Breast epithelium (tissue), 3 donors: ENCODE measurements at regions not wholly inside any gene's neighbourhood (a gene's known extent, or its start where the extent isn't known, plus 50 kb on each side); places are given as distances from the start of the nearest gene placed in this dataset.

Experiments used
- POLR2A ChIP-seq: fragments of 450-650 bp; IDR thresholded peaks from one replicate; pipeline ENCODE4 v1.6.1; 2016; ENCODE audit warnings: antibody characterized with exemption, mild to moderate bottlenecking, moderate library complexity
- POLR2AphosphoS5 ChIP-seq, 3 donors: sonication (generic); formaldehyde crosslinking; IDR thresholded peaks; one replicate each; pipeline ENCODE4 v1.6.1; 2017; ENCODE audit warnings: antibody characterized with exemption in 3 of 3
- TF ChIP-seq, protein P1 (sequence below), 3 donors: fragments of 450-650 bp; IDR thresholded peaks; one replicate each; pipeline ENCODE4 v1.5.1; 2016 to 2017; ENCODE audit warnings: antibody characterized with exemption in 3 of 3, mild to moderate bottlenecking in 3 of 3, moderate library complexity in 3 of 3

DNA sequence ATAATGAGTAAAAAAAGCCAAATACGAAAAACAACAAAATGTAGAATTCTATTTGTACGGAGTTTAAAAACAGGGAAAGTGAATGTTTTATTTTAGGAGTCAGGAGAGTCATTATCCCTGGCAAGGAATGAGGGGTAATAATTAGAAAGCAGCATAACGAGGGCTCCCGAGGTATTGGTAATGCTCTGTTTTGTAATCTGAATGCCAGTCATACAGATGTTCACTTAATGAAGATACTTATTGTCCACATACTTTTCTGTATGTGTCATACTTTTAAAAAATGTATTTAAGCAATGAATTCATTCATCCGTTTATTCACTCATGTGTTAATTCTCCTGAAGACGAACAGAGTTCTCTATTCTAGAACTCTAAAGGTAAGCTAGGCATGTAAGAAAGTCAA is 87.8 kb upstream of the BMP2K start:
- TF ChIP-seq POLR2AphosphoS5 (IDR thresholded peaks at IDR 0.05) (no peak), POLR2A (no peak)
- TF ChIP-seq, protein P1, sequence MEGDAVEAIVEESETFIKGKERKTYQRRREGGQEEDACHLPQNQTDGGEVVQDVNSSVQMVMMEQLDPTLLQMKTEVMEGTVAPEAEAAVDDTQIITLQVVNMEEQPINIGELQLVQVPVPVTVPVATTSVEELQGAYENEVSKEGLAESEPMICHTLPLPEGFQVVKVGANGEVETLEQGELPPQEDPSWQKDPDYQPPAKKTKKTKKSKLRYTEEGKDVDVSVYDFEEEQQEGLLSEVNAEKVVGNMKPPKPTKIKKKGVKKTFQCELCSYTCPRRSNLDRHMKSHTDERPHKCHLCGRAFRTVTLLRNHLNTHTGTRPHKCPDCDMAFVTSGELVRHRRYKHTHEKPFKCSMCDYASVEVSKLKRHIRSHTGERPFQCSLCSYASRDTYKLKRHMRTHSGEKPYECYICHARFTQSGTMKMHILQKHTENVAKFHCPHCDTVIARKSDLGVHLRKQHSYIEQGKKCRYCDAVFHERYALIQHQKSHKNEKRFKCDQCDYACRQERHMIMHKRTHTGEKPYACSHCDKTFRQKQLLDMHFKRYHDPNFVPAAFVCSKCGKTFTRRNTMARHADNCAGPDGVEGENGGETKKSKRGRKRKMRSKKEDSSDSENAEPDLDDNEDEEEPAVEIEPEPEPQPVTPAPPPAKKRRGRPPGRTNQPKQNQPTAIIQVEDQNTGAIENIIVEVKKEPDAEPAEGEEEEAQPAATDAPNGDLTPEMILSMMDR (IDR thresholded peaks at IDR 0.05): no peak
